AG10803 (cell line): ENCODE measurements at regions not wholly inside any gene's neighbourhood (a gene's known extent, or its start where the extent isn't known, plus 50 kb on each side); places are given as distances from the start of the nearest gene placed in this dataset.
A peak's percentile ranks its signal among the peaks of the same experiment; 100 is the strongest.

Source experiments
- DNase-seq: peaks from one replicate; pipeline ENCODE4 v3.0.0; 2010; ENCODE audit warnings: low read depth
- H3K4me3 ChIP-seq: 2 replicates; pipeline ENCODE4 v1.5.1; 2011; ENCODE audit warnings: mild to moderate bottlenecking, low read length, control low read depth
- TF ChIP-seq, protein P1 (sequence below): conservative IDR thresholded peaks from 2 replicates; pipeline ENCODE4 v1.5.1; 2011; ENCODE audit warnings: mild to moderate bottlenecking, low read length, control low read depth, inconsistent platforms

DNA sequence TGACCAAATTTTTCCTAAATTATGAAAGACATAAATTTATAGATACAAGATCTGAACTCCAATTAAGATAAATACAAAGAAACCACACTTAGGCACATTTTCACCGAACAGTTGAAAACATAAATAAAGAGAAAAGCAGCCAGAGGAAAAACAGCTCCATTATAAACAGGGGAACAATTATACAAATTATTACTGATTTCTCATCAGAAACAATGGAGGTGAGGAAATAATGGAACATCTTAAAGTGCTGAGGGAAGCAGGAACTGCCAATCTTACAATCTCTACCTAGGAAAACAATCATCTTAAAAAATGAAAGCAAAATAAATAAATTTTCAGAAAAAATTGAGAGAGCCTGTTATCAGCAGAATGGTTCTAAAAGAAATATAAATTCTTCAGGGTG, 234.4 kb upstream of the PMFBP1 start:
- H3K4me3 ChIP-seq = no peak overlapping the region
- no peak for DNase-seq
- TF ChIP-seq, protein P1, sequence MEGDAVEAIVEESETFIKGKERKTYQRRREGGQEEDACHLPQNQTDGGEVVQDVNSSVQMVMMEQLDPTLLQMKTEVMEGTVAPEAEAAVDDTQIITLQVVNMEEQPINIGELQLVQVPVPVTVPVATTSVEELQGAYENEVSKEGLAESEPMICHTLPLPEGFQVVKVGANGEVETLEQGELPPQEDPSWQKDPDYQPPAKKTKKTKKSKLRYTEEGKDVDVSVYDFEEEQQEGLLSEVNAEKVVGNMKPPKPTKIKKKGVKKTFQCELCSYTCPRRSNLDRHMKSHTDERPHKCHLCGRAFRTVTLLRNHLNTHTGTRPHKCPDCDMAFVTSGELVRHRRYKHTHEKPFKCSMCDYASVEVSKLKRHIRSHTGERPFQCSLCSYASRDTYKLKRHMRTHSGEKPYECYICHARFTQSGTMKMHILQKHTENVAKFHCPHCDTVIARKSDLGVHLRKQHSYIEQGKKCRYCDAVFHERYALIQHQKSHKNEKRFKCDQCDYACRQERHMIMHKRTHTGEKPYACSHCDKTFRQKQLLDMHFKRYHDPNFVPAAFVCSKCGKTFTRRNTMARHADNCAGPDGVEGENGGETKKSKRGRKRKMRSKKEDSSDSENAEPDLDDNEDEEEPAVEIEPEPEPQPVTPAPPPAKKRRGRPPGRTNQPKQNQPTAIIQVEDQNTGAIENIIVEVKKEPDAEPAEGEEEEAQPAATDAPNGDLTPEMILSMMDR = no peak

DNA sequence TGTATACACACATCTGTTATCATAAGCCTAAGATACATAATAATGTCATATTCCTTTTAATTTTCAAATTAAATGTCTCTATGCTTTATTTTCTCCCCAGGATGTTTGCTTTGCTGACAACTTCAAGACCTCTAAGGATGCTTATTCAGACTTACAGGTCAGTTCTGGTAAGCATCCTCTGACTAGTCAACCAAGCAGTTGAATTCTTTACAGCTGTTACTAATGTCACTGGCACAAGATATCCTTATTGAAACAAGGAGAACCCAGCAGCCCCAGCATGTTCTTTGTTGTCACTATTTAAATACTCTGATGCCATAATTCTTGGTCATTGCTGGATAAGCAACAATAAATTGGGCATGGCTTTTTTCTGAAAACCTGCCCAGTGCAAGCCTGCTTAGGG, 232.3 kb upstream of the PMFBP1 start:
- no peak overlapping the region for H3K4me3 ChIP-seq
- peak; percentile 25 for DNase-seq
- TF ChIP-seq, protein P1 = no peak

DNA sequence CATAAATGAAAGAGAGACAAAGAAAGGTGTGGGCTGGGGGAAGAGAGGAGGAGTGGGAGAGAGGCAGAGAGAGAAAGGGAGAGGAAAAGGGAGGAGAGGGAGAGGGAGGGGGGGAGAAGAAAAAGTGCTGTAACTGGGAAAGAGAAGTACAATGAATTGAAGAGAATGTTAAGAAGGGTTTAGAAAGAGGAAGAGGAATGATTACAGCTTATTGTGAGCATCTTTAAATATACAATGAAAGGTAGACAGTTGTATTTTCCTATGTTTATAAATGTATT, 229.1 kb upstream of the PMFBP1 start:
- no peak for DNase-seq
- no peak overlapping the region for H3K4me3 ChIP-seq
- TF ChIP-seq, protein P1 = no peak

DNA sequence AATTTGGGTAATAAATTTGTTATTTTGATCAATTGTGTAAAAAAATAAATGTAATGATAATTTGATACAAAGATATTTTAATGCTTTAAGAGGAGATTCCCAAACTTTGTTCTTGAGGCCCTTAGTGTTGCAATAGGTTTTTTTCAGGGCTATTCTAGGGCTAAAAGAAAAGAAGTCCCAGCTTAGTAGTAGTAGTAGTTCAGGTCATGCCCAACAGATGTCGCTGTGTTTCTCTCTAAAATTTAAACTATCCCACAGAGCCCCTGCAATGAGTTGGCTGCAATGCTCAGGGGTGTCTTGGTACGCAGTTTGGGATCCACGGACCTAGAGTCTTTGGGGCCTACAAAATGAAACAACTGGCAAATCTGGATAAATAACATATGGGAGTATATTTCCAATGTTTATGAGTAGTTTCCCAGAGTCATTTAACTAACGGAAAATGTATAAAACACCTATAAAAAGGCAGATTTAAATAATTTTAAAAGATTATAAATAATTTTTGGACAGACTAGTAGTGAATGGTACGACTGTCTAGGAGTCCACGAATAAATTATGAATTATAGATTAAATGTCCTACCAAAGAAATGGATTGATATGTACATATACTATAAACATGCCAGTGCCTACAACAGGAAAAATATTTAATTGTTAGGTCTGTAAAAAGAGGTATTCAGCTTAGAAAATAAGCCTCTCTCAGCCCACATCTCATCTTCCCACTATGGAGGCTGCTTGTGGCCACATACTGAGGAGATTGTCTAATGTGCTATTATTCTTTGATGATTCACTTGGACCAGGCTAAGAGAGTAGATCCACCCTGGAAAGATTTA, 228.5 kb upstream of the PMFBP1 start:
- TF ChIP-seq, protein P1 = peak; percentile 83
- no peak overlapping the region for H3K4me3 ChIP-seq
- DNase-seq = peak; percentile 60

DNA sequence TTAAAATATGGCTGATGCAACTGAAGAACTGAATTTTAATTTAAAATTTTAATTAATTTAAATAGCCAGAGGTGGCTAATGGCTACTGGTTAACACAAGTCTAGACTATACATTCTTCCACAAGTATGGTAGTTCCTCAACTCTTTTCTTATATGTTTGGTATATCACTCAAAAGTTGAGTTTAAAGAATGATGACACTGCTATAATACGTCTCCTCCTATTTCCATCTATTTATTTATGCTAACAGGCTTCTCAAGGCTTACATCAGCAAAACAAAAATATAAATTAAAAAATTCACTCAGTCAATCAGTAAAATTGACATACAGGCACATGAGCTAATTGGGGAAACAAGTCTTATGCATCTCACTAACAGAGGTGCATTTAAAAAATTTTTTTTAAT, 227.9 kb upstream of the PMFBP1 start:
- no peak for DNase-seq
- H3K4me3 ChIP-seq = no peak overlapping the region
- TF ChIP-seq, protein P1 = no peak

DNA sequence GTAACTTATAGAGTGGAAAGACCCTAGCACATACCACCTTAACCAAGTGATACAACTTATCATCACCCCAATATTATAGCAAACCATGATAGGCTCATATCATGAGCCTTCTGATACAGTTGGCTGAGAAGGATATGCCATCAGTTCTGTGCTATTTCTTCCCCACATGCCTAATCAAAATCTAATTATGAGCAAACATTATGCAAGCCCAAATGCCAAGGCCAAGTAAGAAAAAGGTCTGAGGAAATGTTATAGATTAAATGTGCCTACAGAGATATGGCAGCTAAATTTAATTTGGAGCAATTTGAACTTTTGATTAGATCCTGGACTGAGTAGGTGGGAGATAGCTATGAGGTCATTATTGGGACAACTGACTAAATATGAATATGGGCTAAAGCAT, 225.9 kb upstream of the PMFBP1 start:
- peak; percentile 3 for DNase-seq
- TF ChIP-seq, protein P1 = no peak
- no peak overlapping the region for H3K4me3 ChIP-seq

DNA sequence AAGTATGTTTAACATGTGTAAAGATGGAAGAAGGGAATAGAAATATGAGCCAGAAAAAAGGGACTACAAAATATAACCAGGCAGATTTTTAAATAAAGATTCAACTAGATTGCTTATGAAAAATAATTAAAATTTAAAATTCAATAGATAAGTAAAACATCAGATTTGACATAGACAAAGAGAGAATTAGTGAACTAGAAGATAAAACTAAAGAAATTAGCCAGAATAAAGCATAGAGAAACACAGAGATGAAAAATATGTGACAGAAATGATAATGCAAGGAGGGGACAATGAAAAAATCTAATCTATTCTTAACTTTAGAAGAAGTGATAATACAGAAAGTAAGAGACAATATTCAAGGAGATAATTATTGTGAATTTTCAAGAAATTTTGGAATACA, 222.6 kb upstream of the PMFBP1 start:
- TF ChIP-seq, protein P1 = no peak
- DNase-seq = no peak
- H3K4me3 ChIP-seq = no peak overlapping the region
